ENCODE measurements at regions not wholly inside any gene's neighbourhood (a gene's known extent, or its start where the extent isn't known, plus 50 kb on each side); places are given as distances from the start of the nearest gene placed in this dataset.

DNA sequence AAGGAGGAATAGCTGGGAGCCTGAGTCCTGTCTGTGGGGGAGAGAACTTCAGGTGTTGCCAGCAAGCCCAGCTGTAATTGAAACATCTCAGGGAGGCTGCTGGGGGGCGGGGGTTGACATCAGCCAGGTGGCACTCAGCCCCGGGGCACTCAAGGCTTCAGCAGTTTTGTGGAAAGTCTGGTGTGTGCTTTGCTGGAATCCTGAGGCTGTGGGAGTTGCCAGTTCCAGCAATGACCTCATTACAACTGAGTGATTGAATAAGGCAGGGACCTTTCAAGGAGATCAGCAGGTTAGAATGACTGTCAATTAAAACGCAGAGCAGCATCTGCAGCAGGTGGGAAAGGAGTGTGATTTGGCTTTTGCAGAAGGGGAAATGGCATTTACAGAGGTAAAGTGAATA lies 75.7 kb downstream of the FAM43A start:
- H4K20me1 ChIP-seq (ENCODE audit: insufficient read depth, low read length): no peaks in the 10 kb centered on the region
- H3K27me3 ChIP-seq (ENCODE audit: control insufficient read depth in 1 of 2, insufficient read depth in 2 of 2, low read length in 2 of 2): peaks cover 3 to 13% of the 10 kb centered on the region in 2 experiments; a peak in 3 of 5 replicates
- ChIA-PET POLR2A (no interaction called here), CTCF (ENCODE audit: low intra/inter-chr PET ratio, low total read pairs) (no interaction called here)
- no peak overlapping the region for H3K9ac ChIP-seq (ENCODE audit: insufficient read depth, low read depth, low read length)
- H3K27ac ChIP-seq (ENCODE audit: extremely low read length, insufficient read depth, low read length): no peak overlapping the region
- no peaks in the 10 kb centered on the region for H3K9me3 ChIP-seq (ENCODE audit: low read length)
- no peaks in the 10 kb centered on the region for H3K79me2 ChIP-seq (ENCODE audit: insufficient read depth, low read length)
- DNase-seq (ENCODE audit: low spot score) (no peak), ATAC-seq (no peak), FAIRE-seq (no peak)
- H3K4me2 ChIP-seq (ENCODE audit: low read depth, low read length): no peak overlapping the region
- no peaks in the 10 kb centered on the region for H3K36me3 ChIP-seq (replicated peaks in 1 of 2; ENCODE audit: control insufficient read depth in 1 of 2, insufficient read depth in 2 of 2, low read length in 2 of 2)
- no peak overlapping the region for H3K4me3 ChIP-seq (replicated peaks in 1 of 3; ENCODE audit: insufficient read depth in 1 of 3, low read depth in 2 of 3, low read length in 3 of 3)
- no peak overlapping the region for H2AFZ ChIP-seq (ENCODE audit: low read length)
- WGBS (ENCODE audit: low lambda C conversion rate): 0% methylated on average over 3 of the region's 3 CpGs
- TF ChIP-seq, protein P1, sequence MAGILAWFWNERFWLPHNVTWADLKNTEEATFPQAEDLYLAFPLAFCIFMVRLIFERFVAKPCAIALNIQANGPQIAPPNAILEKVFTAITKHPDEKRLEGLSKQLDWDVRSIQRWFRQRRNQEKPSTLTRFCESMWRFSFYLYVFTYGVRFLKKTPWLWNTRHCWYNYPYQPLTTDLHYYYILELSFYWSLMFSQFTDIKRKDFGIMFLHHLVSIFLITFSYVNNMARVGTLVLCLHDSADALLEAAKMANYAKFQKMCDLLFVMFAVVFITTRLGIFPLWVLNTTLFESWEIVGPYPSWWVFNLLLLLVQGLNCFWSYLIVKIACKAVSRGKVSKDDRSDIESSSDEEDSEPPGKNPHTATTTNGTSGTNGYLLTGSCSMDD (CRISPR knock-in tag; IDR thresholded peaks at IDR 0.05): no peak
- TF ChIP-seq ZNF598 (CRISPR knock-in tag; IDR thresholded peaks at IDR 0.05; ENCODE audit: borderline replicate concordance): no peak
- no peak for TF ChIP-seq AGO2 (optimal IDR thresholded peaks at IDR 0.05; ENCODE audit: low read depth, low read length)
- TF ChIP-seq GATAD2A (CRISPR knock-in tag; IDR thresholded peaks at IDR 0.05): no peak
- no peak for TF ChIP-seq ZNF563 (CRISPR knock-in tag; IDR thresholded peaks at IDR 0.05)
- TF ChIP-seq ZNF773 (CRISPR knock-in tag; IDR thresholded peaks at IDR 0.05; ENCODE audit: borderline replicate concordance): no peak
- no peak for TF ChIP-seq DBP (CRISPR knock-in tag; IDR thresholded peaks at IDR 0.05; ENCODE audit: not compliant biosample characterization)
- TF ChIP-seq ZBTB21 (CRISPR knock-in tag; IDR thresholded peaks at IDR 0.05): no peak
- TF ChIP-seq KLF13 (CRISPR knock-in tag; IDR thresholded peaks at IDR 0.05): no peak
- TF ChIP-seq PCBP2 (optimal IDR thresholded peaks at IDR 0.05; ENCODE audit: low read depth, low read length, poor library complexity, severe bottlenecking): no peak
- no peak for TF ChIP-seq ZNF10 (CRISPR knock-in tag; IDR thresholded peaks at IDR 0.05; ENCODE audit: borderline replicate concordance, low read depth)
- no TSS peak for BruUV-seq (replicated peaks)
- intact Hi-C loops (cut with micrococcal nuclease; ENCODE audit: unreplicated experiment): no loop called here
- in situ Hi-C loops (cut with HindIII; ENCODE audit: extremely low pct_ligation_motif_present, low pct_unique_long_range_greater_than_20kb): no loop called here
- peaks cover under 1% of the 10 kb centered on the region; the same call in 1 of the 2 replicates for H3K4me1 ChIP-seq (ENCODE audit: insufficient read depth, low read length)
